HG03469 (cell line): ENCODE measurements at regions not wholly inside any gene's neighbourhood (a gene's known extent, or its start where the extent isn't known, plus 50 kb on each side); places are given as distances from the start of the nearest gene placed in this dataset.
"Not testable (repeated sequence)": the region's sequence is repeated elsewhere in the genome, so short reads cannot be mapped to it uniquely, and the experiment has no call there.

Experiments
- ATAC-seq: cut with Tn5 transposase; IDR thresholded peaks from one replicate; pipeline ENCODE4 v1.9.1; 2021; ENCODE audit warnings: mild to moderate bottlenecking, moderate library complexity, moderate number of reproducible peaks; ENCODE audit not compliant: unreplicated experiment

- no peak for ATAC-seq
Measured at GRCh38 chr22:47355776-47356510, 593.5 kb downstream of the TBC1D22A start.

- ATAC-seq: no peak
Measured at GRCh38 chr22:47355388-47355725, 592.9 kb downstream of the TBC1D22A start.

GRCh38 chr22:47354668-47355387, 592.4 kb downstream of the TBC1D22A start:
- no peak for ATAC-seq

- no peak for ATAC-seq
Measured at GRCh38 chr22:47352920-47353700, 590.7 kb downstream of the TBC1D22A start.

GRCh38 chr22:47351836-47352579, 589.6 kb downstream of the TBC1D22A start:
- ATAC-seq: no peak

GRCh38 chr22:47346287-47346686, 583.8 kb downstream of the TBC1D22A start:
- ATAC-seq: not testable (repeated sequence)

GRCh38 chr22:47345025-47345424, 582.6 kb downstream of the TBC1D22A start:
- no peak for ATAC-seq

- no peak for ATAC-seq
Measured at GRCh38 chr22:47344414-47344813, 582.0 kb downstream of the TBC1D22A start.

- ATAC-seq: no peak
Measured at GRCh38 chr22:47343611-47344010, 581.2 kb downstream of the TBC1D22A start.

- no peak for ATAC-seq
Measured at GRCh38 chr22:47342446-47342845, 580.0 kb downstream of the TBC1D22A start.

GRCh38 chr22:47341464-47341863, 579.0 kb downstream of the TBC1D22A start:
- no peak for ATAC-seq

- no peak for ATAC-seq
Measured at GRCh38 chr22:47340851-47341436, 578.5 kb downstream of the TBC1D22A start.

- no peak for ATAC-seq
Measured at GRCh38 chr22:47337161-47337621, 574.7 kb downstream of the TBC1D22A start.

- ATAC-seq: no peak
Measured at GRCh38 chr22:47335958-47336357, 573.5 kb downstream of the TBC1D22A start.

GRCh38 chr22:47335460-47335859, 573.0 kb downstream of the TBC1D22A start:
- ATAC-seq: no peak

GRCh38 chr22:47334601-47335000, 572.2 kb downstream of the TBC1D22A start:
- ATAC-seq: no peak

- ATAC-seq: no peak
Measured at GRCh38 chr22:47333625-47334024, 571.2 kb downstream of the TBC1D22A start.

GRCh38 chr22:47332246-47332980, 570.0 kb downstream of the TBC1D22A start:
- ATAC-seq: no peak

- ATAC-seq: no peak
Measured at GRCh38 chr22:47331750-47332149, 569.3 kb downstream of the TBC1D22A start.
